Spleen (tissue), 11 donors: ENCODE measurements at regions not wholly inside any gene's neighbourhood (a gene's known extent, or its start where the extent isn't known, plus 50 kb on each side); places are given as distances from the start of the nearest gene placed in this dataset.
"Not testable (repeated sequence)": the region's sequence is repeated elsewhere in the genome, so short reads cannot be mapped to it uniquely, and the experiment has no call there.

Source experiments
- DNase-seq: peaks from one replicate; pipeline ENCODE4 v3.0.0-alpha.2; 2020
- H3K27ac ChIP-seq, 8 donors: fragments of 200-600 bp; sonication (generic) in 7 of 8; 1 replicate in 4 of 8; 2 replicates in 4 of 8; pipeline versions ENCODE4 v1.5.0 to v1.8.0; 2016 to 2021; ENCODE audit warnings: inconsistent platforms in 4 of 8, mild to moderate bottlenecking in 4 of 8, moderate library complexity in 1 of 8
- H3K27me3 ChIP-seq, 7 donors: fragments of 200-600 bp; sonication (generic) in 6 of 7; replicated peaks in 1 of 7; 1 replicate in 4 of 7; 2 replicates in 3 of 7; pipeline versions ENCODE4 v1.5.0 to v1.8.0; 2016 to 2021; ENCODE audit warnings: inconsistent platforms in 3 of 7, mild to moderate bottlenecking in 1 of 7
- H3K36me3 ChIP-seq, 6 donors: fragments of 200-600 bp; sonication (generic) in 5 of 6; 1 replicate in 4 of 6; 2 replicates in 2 of 6; pipeline versions ENCODE4 v1.5.0 to v1.8.0; 2016 to 2021; ENCODE audit warnings: inconsistent platforms in 2 of 6
- H3K4me1 ChIP-seq, 6 donors: fragments of 200-600 bp; sonication (generic) in 5 of 6; 1 replicate in 3 of 6; 2 replicates in 3 of 6; pipeline versions ENCODE4 v1.5.0 to v1.8.0; 2016 to 2021; ENCODE audit warnings: inconsistent platforms in 3 of 6
- H3K4me3 ChIP-seq, 8 donors: fragments of 200-600 bp; sonication (generic) in 7 of 8; 1 replicate in 4 of 8; 2 replicates in 4 of 8; pipeline versions ENCODE4 v1.5.0 to v1.8.0; 2016 to 2021; ENCODE audit warnings: inconsistent platforms in 4 of 8, mild to moderate bottlenecking in 4 of 8, moderate library complexity in 2 of 8
- H3K9me3 ChIP-seq, 8 donors: fragments of 200-600 bp; sonication (generic) in 7 of 8; 1 replicate in 4 of 8; 2 replicates in 4 of 8; pipeline versions ENCODE4 v1.5.0 to v1.8.0; 2016 to 2021; ENCODE audit warnings: inconsistent platforms in 4 of 8
- CTCF ChIP-seq, 11 experiments: fragments of 200-600 bp in 7 of 11; fragments of 450-650 bp in 4 of 11; sonication (generic) in 4 of 11; IDR thresholded peaks in 8 of 11; conservative IDR thresholded peaks in 3 of 11; 1 replicate in 7 of 11; 2 replicates in 4 of 11; pipeline versions ENCODE4 v1.4.0 to v1.8.0; 2016 to 2021; ENCODE audit warnings: antibody characterized with exemption in 11 of 11, inconsistent platforms in 4 of 11, mild to moderate bottlenecking in 1 of 11
- POLR2A ChIP-seq, 3 donors: fragments of 450-650 bp; IDR thresholded peaks; one replicate each; pipeline ENCODE4 v1.5.1; 2017; ENCODE audit warnings: antibody characterized with exemption in 3 of 3, mild to moderate bottlenecking in 1 of 3
- POLR2AphosphoS5 ChIP-seq, 3 donors: sonication (generic); formaldehyde crosslinking; IDR thresholded peaks; one replicate each; pipeline ENCODE4 v1.5.1; 2017; ENCODE audit warnings: antibody characterized with exemption in 3 of 3
- WGBS, 5 donors: extraction: QIAGEN DNeasy Blood & Tissue Kit in 3 of 5; methylation state at CpG; one replicate each; pipeline versions ENCODE4 v1.1.5 to v1.1.7; 2013 to 2018; 5-methylcytosine and 5-hydroxymethylcytosine counted together
- intact Hi-C: fragments of 100-400 bp; cut with DNase I; formaldehyde crosslinking; loops from one replicate; pipeline ENCODE4 v1.15.0; 2023; ENCODE audit warnings: low total_unique reads
- donor health status: healthy with polysubstance abuse.
- donor health status: DM: no; HTN: no; CAD: no; lungs with moderate emphysema.
- donor health status: DM: no; HTN: no; CAD: no.
- donor health status: Bipolar disorder and iron deficiency.
- donor health status: healthy.
- donor health status: DM: no; HTN: no; CAD: no.
- donor health status: DM: yes; HTN: yes; CAD: no.

- DNase-seq = no peak
- peaks cover 0 to 7% (median 0%) of the 10 kb centered on the region in 7 donors for H3K27me3 ChIP-seq
- no peaks in the 10 kb centered on the region for H3K9me3 ChIP-seq
- no peaks in the 10 kb centered on the region for H3K36me3 ChIP-seq
- 44 to 73% (median 53%) methylated on average over 9 of the region's 9 CpGs for WGBS, 5 donors
- intact Hi-C loops = no loop called here
- H3K27ac ChIP-seq = peak overlapping the region in 2 of 8 donors; percentile 39 to 41
- TF ChIP-seq POLR2AphosphoS5 (IDR thresholded peaks at IDR 0.05) = peak in 1 of 3 donors; percentile 67
- TF ChIP-seq POLR2A (IDR thresholded peaks at IDR 0.05) = no peak
- peaks cover 0 to 9% (median 0%) of the 10 kb centered on the region in 6 donors for H3K4me1 ChIP-seq
- H3K4me3 ChIP-seq = no peak overlapping the region
These were observed 292.6 kb downstream of the FBXO8 start for GRCh38 chr4:173990869-173991210.

- 40 to 49% (median 45%) methylated on average over 6 of the region's 6 CpGs for WGBS, 5 donors
- H3K9me3 ChIP-seq = no peaks in the 10 kb centered on the region
- H3K4me1 ChIP-seq = peaks cover 0 to 9% (median 0%) of the 10 kb centered on the region in 6 donors
- peak in 6 of 11 experiments; percentile 33 to 53 (median 48) for TF ChIP-seq CTCF (IDR thresholded peaks at IDR 0.05 in 8 of 11, conservative IDR thresholded peaks at IDR 0.05 in 3 of 11)
- TF ChIP-seq POLR2AphosphoS5 (IDR thresholded peaks at IDR 0.05) = no peak
- H3K36me3 ChIP-seq = no peaks in the 10 kb centered on the region
- H3K27me3 ChIP-seq = peaks cover 0 to 7% (median 0%) of the 10 kb centered on the region in 7 donors
- no peak overlapping the region for H3K4me3 ChIP-seq
- no peak for DNase-seq
- intact Hi-C loops = no loop called here
- peak overlapping the region in 2 of 8 donors; percentile 39 to 41 for H3K27ac ChIP-seq
These were observed 293.2 kb downstream of the FBXO8 start for GRCh38 chr4:173990126-173990868.

GRCh38 chr4:173963523-173963922, 319.9 kb downstream of the FBXO8 start:
- WGBS, 5 donors = 77 to 91% (median 86%) methylated on average over 2 to 3 of the region's 4 CpGs
- H3K27ac ChIP-seq, H3K4me3 ChIP-seq, H3K36me3 ChIP-seq, DNase-seq, H3K4me1 ChIP-seq, H3K27me3 ChIP-seq, intact Hi-C loops: not testable (repeated sequence)
- H3K9me3 ChIP-seq = peaks cover 0 to 15% (median 0%) of the 10 kb centered on the region in 8 donors

GRCh38 chr4:173960398-173960797, 323.1 kb downstream of the FBXO8 start:
- no peak for TF ChIP-seq CTCF (IDR thresholded peaks at IDR 0.05 in 8 of 11, conservative IDR thresholded peaks at IDR 0.05 in 3 of 11)
- TF ChIP-seq POLR2A (IDR thresholded peaks at IDR 0.05) = no peak
- no peak for TF ChIP-seq POLR2AphosphoS5 (IDR thresholded peaks at IDR 0.05)
- no peaks in the 10 kb centered on the region for H3K36me3 ChIP-seq
- no peak overlapping the region for H3K27ac ChIP-seq
- H3K4me1 ChIP-seq = no peaks in the 10 kb centered on the region
- H3K9me3 ChIP-seq = no peaks in the 10 kb centered on the region
- H3K27me3 ChIP-seq = no peaks in the 10 kb centered on the region
- no peak for DNase-seq
- intact Hi-C loops = no loop called here
- no peak overlapping the region for H3K4me3 ChIP-seq
- 59 to 78% (median 65%) methylated on average over 5 of the region's 5 CpGs for WGBS, 5 donors

- 0 to 21% (median 16%) methylated on average over 1 of the region's 1 CpG for WGBS, 5 donors
- no peak for DNase-seq
- Histone ChIP-seq H3K27ac (no peak overlapping the region), H3K9me3 (no peaks in the 10 kb centered on the region), H3K27me3 (no peaks in the 10 kb centered on the region), H3K4me3 (no peak overlapping the region), H3K36me3 (no peaks in the 10 kb centered on the region), H3K4me1 (no peaks in the 10 kb centered on the region)
- no peak for TF ChIP-seq POLR2A (IDR thresholded peaks at IDR 0.05)
- no peak for TF ChIP-seq POLR2AphosphoS5 (IDR thresholded peaks at IDR 0.05)
- no peak for TF ChIP-seq CTCF (IDR thresholded peaks at IDR 0.05 in 8 of 11, conservative IDR thresholded peaks at IDR 0.05 in 3 of 11)
- intact Hi-C loops = no loop called here
These were observed 325.0 kb downstream of the FBXO8 start for GRCh38 chr4:173958445-173958844.
